GM12864 (cell line): ENCODE measurements at regions not wholly inside any gene's neighbourhood (a gene's known extent, or its start where the extent isn't known, plus 50 kb on each side); places are given as distances from the start of the nearest gene placed in this dataset.

Experiments
- DNase-seq: peaks from one replicate; pipeline ENCODE4 v3.0.0-alpha.2; 2011; ENCODE audit warnings: low read depth
- H3K4me3 ChIP-seq: 2 replicates; pipeline ENCODE4 v1.5.1; 2011; ENCODE audit warnings: mild to moderate bottlenecking, low read depth, low read length, control low read depth
- CTCF ChIP-seq: IDR thresholded peaks from 2 replicates; pipeline ENCODE4 v1.5.1; 2011; ENCODE audit warnings: low read depth, mild to moderate bottlenecking, moderate library complexity, low read length, control low read depth, inconsistent platforms; ENCODE audit errors: missing control alignments

DNA sequence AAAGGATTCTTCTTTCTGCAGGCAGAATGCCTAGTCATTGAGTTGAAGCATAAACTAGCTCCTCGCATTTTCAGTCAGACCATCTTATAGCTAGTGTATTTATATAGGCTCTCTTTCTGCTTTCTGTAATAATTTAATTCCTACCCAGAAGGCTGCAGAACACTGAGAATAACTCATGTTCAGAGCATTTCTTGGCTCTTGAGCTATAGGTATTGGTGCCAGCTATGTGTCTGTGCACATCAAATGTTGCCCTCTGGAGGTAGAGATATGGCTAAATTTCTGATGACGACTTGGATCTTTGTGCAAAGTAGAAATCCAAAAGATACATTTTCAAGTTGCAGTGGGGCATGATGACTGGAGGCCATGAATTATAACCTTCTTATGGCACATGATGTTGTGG lies 336.2 kb upstream of the TPM1 start:
- DNase-seq, result no peak
- H3K4me3 ChIP-seq, result no peak overlapping the region
- TF ChIP-seq CTCF, result no peak

DNA sequence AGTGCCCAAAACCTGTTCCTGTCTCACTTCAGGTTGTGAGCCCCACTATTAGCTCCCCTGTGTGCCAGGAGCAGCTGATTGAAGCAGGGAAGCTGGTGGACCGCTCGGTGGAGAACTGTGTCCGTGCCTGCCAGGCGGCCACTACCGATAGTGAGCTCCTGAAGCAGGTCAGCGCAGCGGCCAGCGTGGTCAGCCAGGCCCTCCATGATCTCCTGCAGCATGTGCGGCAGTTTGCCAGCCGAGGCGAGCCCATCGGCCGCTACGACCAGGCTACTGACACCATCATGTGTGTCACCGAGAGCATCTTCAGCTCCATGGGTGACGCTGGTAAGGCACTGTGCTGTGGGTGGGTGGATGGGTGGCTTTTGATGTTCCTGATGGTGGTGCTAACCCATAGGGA lies 334.1 kb upstream of the TPM1 start:
- no peak overlapping the region for H3K4me3 ChIP-seq
- DNase-seq, result no peak
- TF ChIP-seq CTCF, result no peak

DNA sequence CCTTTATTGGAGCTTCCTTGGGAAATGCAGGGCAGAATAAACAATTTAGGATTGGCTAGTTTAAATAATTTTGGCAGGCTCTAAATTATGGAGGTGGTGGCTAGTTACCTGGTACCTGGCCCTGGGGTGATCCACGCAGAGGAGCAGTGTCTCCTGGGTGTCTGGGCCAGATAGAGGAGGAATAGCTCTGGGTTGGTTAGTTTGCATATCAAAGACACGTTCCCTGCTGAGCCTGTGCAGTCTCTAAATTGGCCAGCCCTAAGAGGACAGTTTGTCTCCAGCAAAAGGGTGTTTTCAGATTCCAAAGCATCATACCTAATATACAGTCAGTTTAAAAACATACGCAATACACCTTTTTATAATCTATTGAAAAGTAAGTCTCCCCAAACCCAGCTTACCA lies 333.3 kb upstream of the TPM1 start:
- no peak for TF ChIP-seq CTCF
- no peak overlapping the region for H3K4me3 ChIP-seq
- DNase-seq, result no peak

- no peak for TF ChIP-seq CTCF
- no peak overlapping the region for H3K4me3 ChIP-seq
- no peak for DNase-seq
These were observed 330.7 kb upstream of the TPM1 start for GRCh38 chr15:62711691-62712454.

GRCh38 chr15:62712455-62712839 lies 330.1 kb upstream of the TPM1 start:
- DNase-seq, result no peak
- no peak for TF ChIP-seq CTCF
- H3K4me3 ChIP-seq, result no peak overlapping the region

GRCh38 chr15:62715946-62716345 lies 326.6 kb upstream of the TPM1 start:
- TF ChIP-seq CTCF, result no peak
- DNase-seq, result no peak
- no peak overlapping the region for H3K4me3 ChIP-seq

GRCh38 chr15:62717496-62717895 lies 325.1 kb upstream of the TPM1 start:
- H3K4me3 ChIP-seq, result no peak overlapping the region
- DNase-seq, result no peak
- no peak for TF ChIP-seq CTCF
